ENCODE measurements at regions not wholly inside any gene's neighbourhood (a gene's known extent, or its start where the extent isn't known, plus 50 kb on each side); places are given as distances from the start of the nearest gene placed in this dataset.

GRCh38 chr18:11532758-11533512, 76.5 kb upstream of the SLC35G4 start (continued):
- no peak for TF ChIP-seq ZNF830 (CRISPR knock-in tag; IDR thresholded peaks at IDR 0.05)
- no peak for TF ChIP-seq ZFP36 (IDR thresholded peaks at IDR 0.05; ENCODE audit: low read depth, low read length, partially characterized antibody)
- TF ChIP-seq, protein P1, sequence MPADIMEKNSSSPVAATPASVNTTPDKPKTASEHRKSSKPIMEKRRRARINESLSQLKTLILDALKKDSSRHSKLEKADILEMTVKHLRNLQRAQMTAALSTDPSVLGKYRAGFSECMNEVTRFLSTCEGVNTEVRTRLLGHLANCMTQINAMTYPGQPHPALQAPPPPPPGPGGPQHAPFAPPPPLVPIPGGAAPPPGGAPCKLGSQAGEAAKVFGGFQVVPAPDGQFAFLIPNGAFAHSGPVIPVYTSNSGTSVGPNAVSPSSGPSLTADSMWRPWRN (IDR thresholded peaks at IDR 0.05; ENCODE audit: low read depth): no peak
- TF ChIP-seq ZNF766 (CRISPR knock-in tag; conservative IDR thresholded peaks at IDR 0.05): no peak
- TF ChIP-seq FIP1L1 (IDR thresholded peaks at IDR 0.05; ENCODE audit: low read depth, low read length, poor library complexity, severe bottlenecking): no peak
- TF ChIP-seq SMARCE1 (IDR thresholded peaks at IDR 0.05): no peak
- no peak for TF ChIP-seq SMARCC2 (IDR thresholded peaks at IDR 0.05; ENCODE audit: low read depth)
- no peak for TF ChIP-seq ZNF444 (CRISPR knock-in tag; IDR thresholded peaks at IDR 0.05)

GRCh38 chr18:11529081-11529480, 80.3 kb upstream of the SLC35G4 start:
- ATAC-seq (no peak), DNase-seq (ENCODE audit: extremely low read depth in 1 of 4, low spot score in 3 of 4) (no peak), FAIRE-seq (no peak)
- no TSS peak for BruUV-seq (replicated peaks)
- CTCF ChIA-PET (ENCODE audit: low intra/inter-chr PET ratio): no interaction called here
- H3K79me2 ChIP-seq (ENCODE audit: control insufficient read depth, insufficient read depth, low read length): no peaks in the 10 kb centered on the region
- in situ Hi-C loops (cut with MboI): no loop called here
- H3K4me3 ChIP-seq: no peak overlapping the region
- H3K4me1 ChIP-seq (replicated peaks in 1 of 2; ENCODE audit: control insufficient read depth in 2 of 2, insufficient read depth in 2 of 2, low read length in 2 of 2): no peaks in the 10 kb centered on the region; a peak in 1 of 5 replicates
- H3K27me3 ChIP-seq (ENCODE audit: control insufficient read depth in 2 of 2, insufficient read depth in 2 of 2, low read length in 2 of 2): peaks cover 2 to 21% of the 10 kb centered on the region in 2 experiments; a peak in 3 of 5 replicates
- H3K9ac ChIP-seq (ENCODE audit: insufficient read depth in 1 of 2, low read depth in 2 of 2, low read length in 2 of 2): no peak overlapping the region
- H3K27ac ChIP-seq (ENCODE audit: extremely low read depth, low read depth, low read length): no peak overlapping the region
- intact Hi-C loops (cut with micrococcal nuclease): no loop called here
- H2AFZ ChIP-seq (ENCODE audit: low read depth, low read length): no peak overlapping the region
- H4K20me1 ChIP-seq (replicated peaks; ENCODE audit: control insufficient read depth, insufficient read depth, low read length): no peaks in the 10 kb centered on the region
- H3K4me2 ChIP-seq (ENCODE audit: insufficient read depth, low read length): no peak overlapping the region
- 5% methylated on average over 6 of the region's 6 CpGs for WGBS (ENCODE audit: insufficient coverage, low coverage, missing lambda C conversion rate)
- H3K36me3 ChIP-seq (ENCODE audit: control insufficient read depth, insufficient read depth, low read length): no peaks in the 10 kb centered on the region
- H3K9me1 ChIP-seq (ENCODE audit: control insufficient read depth, insufficient read depth, low read length): no peaks in the 10 kb centered on the region
- no peaks in the 10 kb centered on the region for H3K9me3 ChIP-seq (replicated peaks; ENCODE audit: control insufficient read depth, insufficient read depth, low read depth, low read length)
- POLR2A ChIA-PET: no interaction called here
- TF ChIP-seq CEBPG (CRISPR knock-in tag; IDR thresholded peaks at IDR 0.05) (no peak), CEBPG (tag; conservative IDR thresholded peaks at IDR 0.05 in 1 of 2, IDR thresholded peaks at IDR 0.05 in 1 of 2) (no peak), ZNF780A (CRISPR knock-in tag; IDR thresholded peaks at IDR 0.05) (no peak), PHTF2 (CRISPR knock-in tag; IDR thresholded peaks at IDR 0.05) (no peak), ZNF589 (CRISPR knock-in tag; IDR thresholded peaks at IDR 0.05; ENCODE audit: low read depth) (no peak), SREBF2 (CRISPR knock-in tag; IDR thresholded peaks at IDR 0.05) (no peak), RUNX1 (IDR thresholded peaks at IDR 0.05; ENCODE audit: low read depth) (no peak), SAFB2 (IDR thresholded peaks at IDR 0.05; ENCODE audit: borderline replicate concordance, low read depth, low read length, severe bottlenecking) (no peak), BDP1 (IDR thresholded peaks at IDR 0.05; ENCODE audit: insufficient read depth, insufficient read length) (no peak), CBX3 (IDR thresholded peaks at IDR 0.05; ENCODE audit: borderline replicate concordance in 1 of 2, low read length in 2 of 2) (no peak)
- TF ChIP-seq, protein P2, sequence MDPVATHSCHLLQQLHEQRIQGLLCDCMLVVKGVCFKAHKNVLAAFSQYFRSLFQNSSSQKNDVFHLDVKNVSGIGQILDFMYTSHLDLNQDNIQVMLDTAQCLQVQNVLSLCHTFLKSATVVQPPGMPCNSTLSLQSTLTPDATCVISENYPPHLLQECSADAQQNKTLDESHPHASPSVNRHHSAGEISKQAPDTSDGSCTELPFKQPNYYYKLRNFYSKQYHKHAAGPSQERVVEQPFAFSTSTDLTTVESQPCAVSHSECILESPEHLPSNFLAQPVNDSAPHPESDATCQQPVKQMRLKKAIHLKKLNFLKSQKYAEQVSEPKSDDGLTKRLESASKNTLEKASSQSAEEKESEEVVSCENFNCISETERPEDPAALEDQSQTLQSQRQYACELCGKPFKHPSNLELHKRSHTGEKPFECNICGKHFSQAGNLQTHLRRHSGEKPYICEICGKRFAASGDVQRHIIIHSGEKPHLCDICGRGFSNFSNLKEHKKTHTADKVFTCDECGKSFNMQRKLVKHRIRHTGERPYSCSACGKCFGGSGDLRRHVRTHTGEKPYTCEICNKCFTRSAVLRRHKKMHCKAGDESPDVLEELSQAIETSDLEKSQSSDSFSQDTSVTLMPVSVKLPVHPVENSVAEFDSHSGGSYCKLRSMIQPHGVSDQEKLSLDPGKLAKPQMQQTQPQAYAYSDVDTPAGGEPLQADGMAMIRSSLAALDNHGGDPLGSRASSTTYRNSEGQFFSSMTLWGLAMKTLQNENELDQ (CRISPR knock-in tag; IDR thresholded peaks at IDR 0.05; ENCODE audit: borderline replicate concordance): no peak
- TF ChIP-seq, protein P3, sequence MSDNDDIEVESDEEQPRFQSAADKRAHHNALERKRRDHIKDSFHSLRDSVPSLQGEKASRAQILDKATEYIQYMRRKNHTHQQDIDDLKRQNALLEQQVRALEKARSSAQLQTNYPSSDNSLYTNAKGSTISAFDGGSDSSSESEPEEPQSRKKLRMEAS (CRISPR knock-in tag; IDR thresholded peaks at IDR 0.05): no peak

Measured in K562 (cell line).